ENCODE measurements at regions not wholly inside any gene's neighbourhood (a gene's known extent, or its start where the extent isn't known, plus 50 kb on each side); places are given as distances from the start of the nearest gene placed in this dataset.

DNA sequence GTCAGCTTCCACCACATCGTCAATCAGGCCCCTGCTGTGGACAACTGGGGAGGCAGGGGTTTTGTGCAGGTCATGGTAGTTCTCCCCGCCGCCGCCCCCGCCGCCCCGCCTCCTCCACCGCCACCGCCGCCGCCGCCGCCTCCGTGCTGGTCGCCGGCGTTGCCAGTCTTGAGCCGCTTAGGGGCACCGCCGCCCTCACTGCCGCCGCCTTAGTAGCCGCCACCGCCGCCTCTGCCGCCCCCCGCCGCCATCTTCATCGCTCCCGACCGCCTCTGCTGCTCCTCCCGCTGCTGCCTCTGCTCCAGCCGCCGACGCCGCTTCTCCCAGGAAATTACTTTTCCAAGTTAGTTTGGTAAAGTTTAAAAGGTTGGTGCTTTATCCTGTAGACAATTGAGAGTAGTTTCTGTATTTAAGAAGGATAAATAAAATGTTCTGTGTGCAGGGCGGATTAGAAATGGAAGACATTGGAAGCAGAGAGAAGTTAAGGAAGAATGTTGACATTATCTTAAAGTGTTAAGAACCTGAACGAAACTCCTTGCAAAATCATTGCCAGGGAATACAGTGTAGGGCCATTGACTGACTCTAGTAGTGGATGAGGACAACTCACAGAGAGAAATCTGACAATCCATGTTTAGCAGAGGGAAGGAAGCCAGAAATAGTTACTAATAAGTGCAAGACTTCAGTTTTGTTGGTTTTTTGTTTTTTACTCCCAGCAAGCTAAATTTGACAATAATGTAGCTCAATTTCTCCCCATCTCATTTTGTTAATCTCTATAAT lies 53.0 kb upstream of the GOLGA8A start:
- TF ChIP-seq, protein P1, sequence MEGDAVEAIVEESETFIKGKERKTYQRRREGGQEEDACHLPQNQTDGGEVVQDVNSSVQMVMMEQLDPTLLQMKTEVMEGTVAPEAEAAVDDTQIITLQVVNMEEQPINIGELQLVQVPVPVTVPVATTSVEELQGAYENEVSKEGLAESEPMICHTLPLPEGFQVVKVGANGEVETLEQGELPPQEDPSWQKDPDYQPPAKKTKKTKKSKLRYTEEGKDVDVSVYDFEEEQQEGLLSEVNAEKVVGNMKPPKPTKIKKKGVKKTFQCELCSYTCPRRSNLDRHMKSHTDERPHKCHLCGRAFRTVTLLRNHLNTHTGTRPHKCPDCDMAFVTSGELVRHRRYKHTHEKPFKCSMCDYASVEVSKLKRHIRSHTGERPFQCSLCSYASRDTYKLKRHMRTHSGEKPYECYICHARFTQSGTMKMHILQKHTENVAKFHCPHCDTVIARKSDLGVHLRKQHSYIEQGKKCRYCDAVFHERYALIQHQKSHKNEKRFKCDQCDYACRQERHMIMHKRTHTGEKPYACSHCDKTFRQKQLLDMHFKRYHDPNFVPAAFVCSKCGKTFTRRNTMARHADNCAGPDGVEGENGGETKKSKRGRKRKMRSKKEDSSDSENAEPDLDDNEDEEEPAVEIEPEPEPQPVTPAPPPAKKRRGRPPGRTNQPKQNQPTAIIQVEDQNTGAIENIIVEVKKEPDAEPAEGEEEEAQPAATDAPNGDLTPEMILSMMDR (IDR thresholded peaks at IDR 0.05), result no peak
- TF ChIP-seq POLR2A (IDR thresholded peaks at IDR 0.05) (no peak), EP300 (IDR thresholded peaks at IDR 0.05; ENCODE audit: low read depth) (no peak)

Data from transverse colon (tissue), 3 donors.